ENCODE measurements at regions not wholly inside any gene's neighbourhood (a gene's known extent, or its start where the extent isn't known, plus 50 kb on each side); places are given as distances from the start of the nearest gene placed in this dataset.

GRCh38 chr4:188197566-188197965 is 58.3 kb downstream of the TRIML1 start:
- DNase-seq = no peak

GRCh38 chr4:188198982-188199792 is 59.9 kb downstream of the TRIML1 start:
- DNase-seq = no peak

- peak; percentile 33 for DNase-seq
Observed at GRCh38 chr4:188201851-188202250, 62.6 kb downstream of the TRIML1 start.

GRCh38 chr4:188206783-188207182 is 67.5 kb downstream of the TRIML1 start:
- DNase-seq = no peak

- DNase-seq = no peak
Observed at GRCh38 chr4:188214861-188215260, 75.6 kb downstream of the TRIML1 start.

GRCh38 chr4:188218392-188218791 is 79.2 kb downstream of the TRIML1 start:
- DNase-seq = no peak

GRCh38 chr4:188220006-188220405 is 80.8 kb downstream of the TRIML1 start:
- no peak for DNase-seq

- no peak for DNase-seq
Observed at GRCh38 chr4:188221090-188221489, 81.8 kb downstream of the TRIML1 start.

GRCh38 chr4:188228279-188228678 is 89.0 kb downstream of the TRIML1 start:
- no peak for DNase-seq

GRCh38 chr4:188232428-188232827 is 93.2 kb downstream of the TRIML1 start:
- no peak for DNase-seq

- DNase-seq = no peak
Observed at GRCh38 chr4:188242041-188242440, 102.8 kb downstream of the TRIML1 start.

GRCh38 chr4:188245651-188246050 is 106.4 kb downstream of the TRIML1 start:
- DNase-seq = no peak

GRCh38 chr4:188246488-188246887 is 107.2 kb downstream of the TRIML1 start:
- no peak for DNase-seq

GRCh38 chr4:188254211-188254610 is 115.0 kb downstream of the TRIML1 start:
- no peak for DNase-seq

- DNase-seq = peak; percentile 30
Observed at GRCh38 chr4:188262464-188262863, 123.2 kb downstream of the TRIML1 start.

- no peak for DNase-seq
Observed at GRCh38 chr4:188263321-188263720, 124.1 kb downstream of the TRIML1 start.

GRCh38 chr4:188266386-188266785 is 127.1 kb downstream of the TRIML1 start:
- no peak for DNase-seq

GRCh38 chr4:188268131-188268908 is 129.1 kb downstream of the TRIML1 start:
- no peak for DNase-seq

- DNase-seq = no peak
Observed at GRCh38 chr4:188270273-188271069, 131.2 kb downstream of the TRIML1 start.

GRCh38 chr4:188275686-188276085 is 136.4 kb downstream of the TRIML1 start:
- DNase-seq = no peak

GRCh38 chr4:188279184-188279583 is 139.9 kb downstream of the TRIML1 start:
- no peak for DNase-seq

- DNase-seq = no peak
Observed at GRCh38 chr4:188282471-188283232, 143.4 kb downstream of the TRIML1 start.
